CD4-positive, alpha-beta T cell treated with Interleukin-6 for 4 hours (primary cell): ENCODE measurements at regions not wholly inside any gene's neighbourhood (a gene's known extent, or its start where the extent isn't known, plus 50 kb on each side); places are given as distances from the start of the nearest gene placed in this dataset.
"Not testable (repeated sequence)": the region's sequence is repeated elsewhere in the genome, so short reads cannot be mapped to it uniquely, and the experiment has no call there.

Experiments used
- DNase-seq: peaks from one replicate; pipeline ENCODE4 v3.0.0-alpha.2; 2020; ENCODE audit warnings: mixed read lengths

- DNase-seq: no peak
Measured at GRCh38 chr5:138702166-138703077, 50.8 kb upstream of the CTNNA1 start.

GRCh38 chr5:138701678-138702077 is 51.5 kb upstream of the CTNNA1 start:
- no peak for DNase-seq

DNA sequence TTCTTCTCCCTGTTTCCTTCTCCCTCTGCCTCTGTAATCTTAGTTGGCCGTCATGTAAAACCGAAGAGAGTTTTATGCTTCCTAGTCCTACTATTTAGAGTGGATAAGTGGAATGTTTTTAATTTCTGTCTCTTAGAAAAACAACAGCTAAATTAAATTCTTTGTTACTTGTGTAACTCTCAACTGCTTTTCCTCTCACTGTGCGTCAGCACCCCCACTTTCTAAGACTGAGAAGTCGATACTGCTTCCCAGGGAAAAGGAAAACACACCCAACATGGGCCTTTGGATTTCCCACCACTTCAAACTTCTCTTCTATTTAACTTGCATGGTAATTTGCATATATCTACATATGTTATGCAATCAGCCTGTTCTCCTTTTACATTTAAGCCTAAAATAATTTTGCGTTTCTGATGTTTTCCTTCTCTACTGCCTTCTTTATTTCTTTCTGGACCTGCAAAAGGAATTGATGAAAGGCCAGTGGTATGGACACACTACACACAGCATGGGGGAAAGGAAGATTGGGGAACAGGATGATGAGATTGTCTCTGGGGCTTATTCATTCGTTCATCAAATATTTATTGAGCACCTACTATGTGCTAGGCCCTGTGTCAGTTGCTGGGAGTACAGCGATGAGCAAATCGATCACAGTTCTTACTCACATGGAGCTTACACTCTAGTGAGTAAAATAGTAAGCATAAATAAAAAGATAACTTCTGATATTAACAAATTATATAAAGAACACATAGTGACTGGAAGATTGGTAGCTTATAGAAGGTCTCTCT is 52.5 kb upstream of the CTNNA1 start:
- no peak for DNase-seq

DNA sequence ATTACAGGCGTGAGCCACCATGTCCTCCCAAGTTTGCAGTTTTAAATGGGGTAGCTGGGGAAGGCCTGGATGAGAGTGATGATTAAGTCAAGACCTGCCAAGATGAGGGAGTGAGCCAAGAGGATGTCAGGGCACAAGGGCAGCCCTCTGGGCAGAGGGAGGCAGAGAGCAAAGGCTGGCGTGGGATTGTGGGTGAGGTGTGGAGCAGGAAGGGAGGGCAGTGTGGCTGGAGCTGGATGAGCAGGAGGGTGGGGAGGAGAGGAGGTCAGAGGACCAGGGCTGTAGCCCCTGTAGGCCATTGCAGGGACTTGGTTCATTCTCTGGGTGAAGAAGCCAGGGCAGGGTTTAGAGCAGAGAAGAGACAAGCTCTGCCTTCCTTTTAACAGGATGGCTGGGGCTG is 53.7 kb upstream of the CTNNA1 start:
- DNase-seq: no peak

- DNase-seq: no peak
Measured at GRCh38 chr5:138698713-138699112, 54.5 kb upstream of the CTNNA1 start.

GRCh38 chr5:138697720-138698360 is 55.4 kb upstream of the CTNNA1 start:
- no peak for DNase-seq

GRCh38 chr5:138696501-138696900 is 56.7 kb upstream of the CTNNA1 start:
- no peak for DNase-seq

DNA sequence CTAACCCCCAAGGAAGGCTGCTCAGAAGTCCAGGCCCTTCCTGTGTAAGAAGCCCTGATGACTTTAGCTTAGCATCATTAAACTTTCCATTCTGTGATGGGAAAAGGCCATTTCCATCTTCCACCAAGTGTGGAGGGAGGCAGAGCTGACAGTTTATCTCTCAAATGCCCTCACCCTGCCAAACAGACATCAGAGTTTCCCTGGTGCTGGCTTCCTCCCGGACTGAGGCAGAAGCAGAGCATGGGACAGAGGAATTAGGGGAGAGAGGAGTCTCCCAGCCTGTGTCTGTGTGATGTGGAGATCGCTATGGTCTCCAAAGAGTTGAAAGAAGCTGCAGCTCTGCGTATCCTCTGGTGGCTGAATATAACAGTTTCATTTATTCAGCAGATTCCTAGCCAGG is 57.4 kb upstream of the CTNNA1 start:
- DNase-seq: no peak

DNA sequence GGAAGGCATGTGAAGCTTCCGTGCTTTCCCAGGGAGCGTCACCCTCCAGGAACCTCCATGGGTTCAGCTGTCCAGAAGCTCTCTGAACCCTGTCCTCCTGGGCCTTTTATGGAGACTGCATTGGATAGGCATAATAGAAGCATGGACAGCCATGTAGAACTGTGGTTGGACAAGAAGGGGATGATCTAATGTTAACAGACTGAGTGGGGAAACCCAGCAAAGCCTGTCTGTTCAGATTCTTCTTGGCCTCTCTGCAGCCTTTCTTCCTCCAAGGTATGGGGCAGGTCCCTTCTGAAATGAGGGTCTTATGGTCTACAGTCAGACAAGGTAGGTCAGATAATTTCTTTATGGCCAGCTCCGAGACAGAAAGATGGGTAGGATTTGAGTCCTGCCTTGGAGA is 59.1 kb upstream of the CTNNA1 start:
- no peak for DNase-seq

DNA sequence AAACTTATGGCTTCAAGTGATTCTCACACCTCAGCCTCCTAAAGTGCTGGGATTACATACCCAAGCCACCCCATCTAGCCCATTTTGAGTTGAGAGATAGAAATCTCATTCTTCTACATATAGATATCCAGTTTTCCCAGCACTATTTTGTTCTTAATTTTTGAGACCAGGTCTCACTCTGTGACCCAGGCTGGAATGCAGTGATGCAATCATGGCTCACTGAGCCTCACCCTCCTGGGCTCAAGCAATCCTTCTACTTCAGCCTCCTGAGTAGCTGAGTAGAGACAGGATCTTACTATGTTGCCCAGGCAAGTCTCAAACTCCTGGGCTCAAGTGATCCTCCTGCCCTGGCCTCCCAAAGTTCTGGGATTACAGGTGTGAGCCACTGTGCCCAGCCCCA is 60.9 kb upstream of the CTNNA1 start:
- no peak for DNase-seq

- DNase-seq: no peak
Measured at GRCh38 chr5:138686668-138687067, 66.6 kb upstream of the CTNNA1 start.

- no peak for DNase-seq
Measured at GRCh38 chr5:138685193-138685745, 68.0 kb upstream of the CTNNA1 start.

DNA sequence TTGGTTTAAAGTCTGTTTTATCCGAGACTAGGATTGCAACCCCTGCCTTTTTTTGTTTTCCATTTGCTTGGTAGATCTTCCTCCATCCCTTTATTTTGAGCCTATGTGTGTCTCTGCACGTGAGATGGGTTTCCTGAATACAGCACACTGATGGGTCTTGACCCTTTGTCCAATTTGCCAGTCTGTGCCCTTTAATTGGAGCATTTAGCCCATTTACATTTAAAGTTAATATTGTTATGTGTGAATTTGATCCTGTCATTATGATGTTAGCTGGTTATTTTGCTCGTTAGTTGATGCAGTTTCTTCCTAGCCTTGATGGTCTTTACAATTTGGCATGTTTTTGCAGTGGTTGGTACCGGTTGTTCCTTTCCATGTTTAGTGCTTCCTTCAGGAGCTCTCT is 70.8 kb upstream of the CTNNA1 start:
- not testable (repeated sequence) for DNase-seq

DNA sequence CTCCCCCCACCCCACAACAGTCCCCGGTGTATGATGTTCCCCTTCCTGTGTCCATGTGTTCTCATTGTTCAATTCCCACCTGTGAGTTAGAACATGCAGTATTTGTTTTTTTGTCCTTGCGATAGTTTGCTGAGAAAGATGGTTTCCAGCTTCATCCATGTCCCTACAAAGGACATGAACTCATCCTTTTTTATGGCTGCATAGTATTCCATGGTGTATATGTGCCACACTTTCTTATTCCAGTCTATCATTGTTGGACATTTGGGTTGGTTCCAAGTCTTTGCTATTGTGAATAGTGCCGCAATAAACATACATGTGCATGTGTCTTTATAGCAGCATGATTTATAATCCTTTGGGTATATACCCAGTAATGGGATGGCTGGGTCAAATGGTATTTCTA is 74.4 kb upstream of the CTNNA1 start:
- DNase-seq: not testable (repeated sequence)

DNA sequence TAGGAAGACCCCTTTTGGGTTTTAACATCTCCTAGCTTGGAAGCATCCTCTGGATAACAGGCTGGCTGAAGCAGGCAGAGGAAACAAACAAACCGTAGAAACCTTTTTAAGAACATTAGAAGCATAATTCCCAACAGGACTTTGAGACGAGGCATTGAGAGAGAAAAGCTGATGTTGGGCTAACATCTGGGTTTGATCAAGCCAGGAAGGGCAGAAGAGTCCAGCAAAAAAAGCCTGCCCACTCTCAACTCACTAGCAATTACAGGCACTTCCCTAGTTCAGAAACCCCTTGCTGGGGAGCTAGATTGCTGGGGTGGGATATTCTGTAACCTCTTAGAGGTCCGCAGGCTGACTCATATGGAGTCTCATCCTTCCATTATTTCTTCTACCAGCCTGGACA is 75.4 kb upstream of the CTNNA1 start:
- no peak for DNase-seq

DNA sequence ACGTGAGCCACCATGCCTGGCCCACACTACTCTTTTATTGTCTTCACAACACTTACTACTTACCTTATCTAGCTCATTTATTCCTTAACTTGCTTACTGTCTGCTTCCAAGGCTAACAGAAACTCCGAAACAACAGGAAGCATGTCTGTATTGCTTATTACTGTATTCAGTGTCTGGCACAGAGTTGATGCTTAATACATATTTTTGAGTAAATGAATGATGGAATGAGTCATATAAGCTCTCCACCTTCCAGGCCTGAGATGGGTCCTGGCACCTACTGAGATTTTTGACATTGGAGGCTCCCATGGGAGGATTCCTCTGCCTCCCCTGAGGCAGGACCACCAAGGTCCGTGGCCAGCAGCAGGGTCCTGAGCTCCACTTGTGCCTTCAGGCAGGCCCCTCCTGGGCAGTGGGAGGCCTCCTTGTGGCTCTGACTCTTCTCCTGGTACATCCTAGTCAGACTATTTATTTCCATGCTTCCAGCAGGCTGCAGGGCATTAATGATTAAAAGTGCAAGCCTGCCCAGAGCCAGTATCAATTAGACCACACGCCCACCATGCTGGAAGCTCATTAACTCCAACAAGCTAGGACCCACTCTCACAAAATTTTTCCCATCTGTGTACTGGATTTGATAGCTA is 76.5 kb upstream of the CTNNA1 start:
- DNase-seq: no peak

- no peak for DNase-seq
Measured at GRCh38 chr5:138676002-138676401, 77.2 kb upstream of the CTNNA1 start.

GRCh38 chr5:138668451-138669380 is 84.5 kb upstream of the CTNNA1 start:
- peak; percentile 23 for DNase-seq

- DNase-seq: not testable (repeated sequence)
Measured at GRCh38 chr5:138667782-138668331, 85.4 kb upstream of the CTNNA1 start.

DNA sequence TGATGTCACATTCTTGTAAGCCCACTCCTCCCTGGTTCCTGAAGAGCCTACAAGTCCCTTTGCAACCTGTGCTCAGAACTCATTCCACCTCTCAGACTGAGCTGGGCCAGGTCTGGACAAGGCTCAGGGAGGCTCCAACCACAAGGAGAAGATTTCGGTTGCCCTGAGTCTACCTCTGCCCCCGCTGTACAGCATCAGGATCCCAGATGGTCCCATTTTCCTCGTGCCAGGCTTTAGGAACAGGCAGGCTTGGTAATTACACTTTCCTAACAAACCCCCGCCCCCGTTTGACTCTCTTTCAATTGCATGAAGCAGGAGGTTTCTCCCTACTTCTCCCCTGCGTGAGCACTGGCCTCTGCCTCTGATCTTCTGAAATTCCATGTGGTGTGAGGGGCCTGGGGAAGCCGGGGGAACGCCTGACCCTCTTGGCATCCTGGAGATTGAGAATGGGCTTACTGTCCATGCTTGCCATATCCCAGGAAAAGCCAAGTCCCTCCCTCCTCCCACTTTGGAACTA is 86.9 kb upstream of the CTNNA1 start:
- no peak for DNase-seq

DNA sequence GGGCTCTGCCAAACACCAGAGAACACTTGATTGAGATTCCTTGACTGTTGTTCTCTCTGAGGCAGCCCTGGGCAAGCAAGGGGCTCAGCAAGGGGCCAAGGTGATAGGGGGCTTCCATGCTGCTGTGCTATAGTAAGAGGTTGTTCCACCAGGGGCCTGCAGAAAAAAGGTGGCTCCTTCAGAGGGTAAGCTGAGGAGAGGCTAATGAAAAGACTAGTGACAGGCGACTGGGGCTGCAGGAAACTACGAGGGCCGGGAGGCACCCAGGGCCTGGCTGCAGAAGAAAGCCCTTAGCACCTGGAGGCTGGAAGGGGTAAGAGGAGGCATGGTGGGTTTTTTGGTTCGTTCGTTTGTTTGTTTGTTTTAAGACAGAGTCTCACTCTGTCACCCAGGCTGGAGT is 88.0 kb upstream of the CTNNA1 start:
- DNase-seq: no peak
